ENCODE measurements at regions not wholly inside any gene's neighbourhood (a gene's known extent, or its start where the extent isn't known, plus 50 kb on each side); places are given as distances from the start of the nearest gene placed in this dataset.

DNA sequence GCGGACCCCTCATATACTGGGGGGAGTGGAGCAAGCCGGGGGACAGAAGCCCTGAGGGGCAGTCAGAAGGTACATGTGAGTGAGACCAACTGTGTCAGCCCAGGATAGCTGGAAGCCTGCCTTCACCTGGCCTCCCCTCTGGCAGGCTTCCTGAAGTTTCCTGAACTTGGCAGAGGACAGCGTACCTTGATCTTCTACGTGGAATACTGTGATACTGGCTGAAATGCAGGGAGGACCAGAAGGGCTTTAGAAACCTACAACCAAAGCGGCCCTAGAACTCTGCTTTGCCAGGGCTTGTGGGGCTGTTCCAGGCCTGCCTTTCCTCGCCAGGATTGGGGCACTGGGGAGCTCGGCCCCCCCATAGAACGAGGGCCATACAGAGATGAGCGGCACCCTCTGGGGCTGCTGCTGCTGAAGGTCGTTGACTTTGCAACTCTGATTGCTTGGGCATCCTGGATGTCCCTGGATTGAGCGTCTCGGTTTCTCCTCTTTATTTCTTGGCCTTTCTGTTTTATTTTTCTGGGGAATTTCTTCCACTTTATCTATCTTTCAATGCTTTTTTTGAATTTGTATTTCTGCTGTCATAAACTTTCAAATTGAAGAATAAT lies 66.5 kb downstream of the SLC25A47 start:
- Histone ChIP-seq H3K4me2 (ENCODE audit: insufficient read depth in 1 of 2, low read depth in 2 of 2, low read length in 2 of 2) (no peak overlapping the region), H3K9ac (replicated peaks in 1 of 4; ENCODE audit: extremely low read depth in 1 of 4, low read depth in 3 of 4, low read length in 3 of 4) (no peak overlapping the region), H4K5ac (ENCODE audit: insufficient read length, low read depth, low read length) (no peak overlapping the region), H3K4ac (replicated peaks; ENCODE audit: insufficient read length, low read depth, low read length) (no peak overlapping the region), H3K23ac (ENCODE audit: insufficient read length) (no peak overlapping the region), H3K14ac (ENCODE audit: insufficient read length) (no peak overlapping the region), H2BK15ac (ENCODE audit: low read length) (peak overlapping the region; percentile 33; the same call in 1 of the 2 replicates), H2BK20ac (ENCODE audit: low read length) (no peak overlapping the region), H4K8ac (ENCODE audit: extremely low read depth, insufficient read depth, low read length) (no peak overlapping the region), H3K56ac (replicated peaks; ENCODE audit: insufficient read length, low read depth, low read length) (no peak overlapping the region), H3K79me1 (ENCODE audit: low read depth, low read length) (peaks cover 3% of the 10 kb centered on the region; the same call in 1 of the 2 replicates), H3K4me1 (replicated peaks in 1 of 4; ENCODE audit: control insufficient read depth in 3 of 4, insufficient read depth in 4 of 4, low read length in 3 of 4) (peaks cover 0 to 5% (median 2%) of the 10 kb centered on the region in 4 experiments; a peak in 2 of 7 replicates), H3K9me3 (ENCODE audit: insufficient read depth in 2 of 2, low read depth in 1 of 2, low read length in 1 of 2) (no peaks in the 10 kb centered on the region), H3K36me3 (ENCODE audit: control insufficient read depth in 2 of 4, insufficient read depth in 4 of 4, low read length in 3 of 4) (no peaks in the 10 kb centered on the region), H2AK5ac (ENCODE audit: low read depth, low read length) (no peak overlapping the region), H4K91ac (replicated peaks; ENCODE audit: insufficient read length, low read length) (no peak overlapping the region), H2BK5ac (ENCODE audit: low read depth, low read length) (no peak overlapping the region), H3K79me2 (ENCODE audit: control insufficient read depth in 1 of 2, insufficient read depth in 2 of 2, low read length in 2 of 2) (peaks cover 0 to 6% of the 10 kb centered on the region in 2 experiments; a peak in 1 of 4 replicates), H3K18ac (ENCODE audit: extremely low read depth, low read length) (no peak overlapping the region), H3K27me3 (replicated peaks in 1 of 4; ENCODE audit: control insufficient read depth in 3 of 4, extremely low read depth in 1 of 4, insufficient read depth in 3 of 4, low read length in 3 of 4) (no peaks in the 10 kb centered on the region), H3K4me3 (ENCODE audit: extremely low read depth in 1 of 4, insufficient read depth in 2 of 4, low read depth in 3 of 4, low read length in 4 of 4) (no peak overlapping the region), H3K27ac (ENCODE audit: low read depth, low read length) (no peak overlapping the region), H2AFZ (ENCODE audit: low read length) (no peak overlapping the region), H3K23me2 (ENCODE audit: low read depth, low read length) (no peaks in the 10 kb centered on the region; the same call in 1 of the 2 replicates), H2BK120ac (replicated peaks; ENCODE audit: low read depth, low read length) (no peak overlapping the region), H4K20me1 (replicated peaks in 1 of 2; ENCODE audit: control insufficient read depth in 1 of 2, insufficient read depth in 2 of 2, low read length in 2 of 2) (no peaks in the 10 kb centered on the region), H2BK12ac (ENCODE audit: low read depth, low read length) (no peak overlapping the region)
- ChIA-PET POLR2A (ENCODE audit: partially characterized antibody) (interaction anchor here (0.9 kb wide), 1 partner anchor 18 kb away, joined by 3 read pairs; no protein-coding TSS in a partner anchor), CTCF (ENCODE audit: partially characterized antibody) (interaction anchor here (0.7 to 10.0 kb wide), 15 partner anchors 10 to 816 kb away, joined by 3 to 109 read pairs (median 4); no protein-coding TSS in a partner anchor)
- TF ChIP-seq E2F6 (IDR thresholded peaks at IDR 0.05) (no peak), BRCA1 (IDR thresholded peaks at IDR 0.05; ENCODE audit: low read depth, low read length) (no peak)
- WGBS, 2 experiments (ENCODE audit: extremely low coverage in 1 of 2, insufficient coverage in 1 of 2, insufficient read length in 1 of 2, insufficient replicate concordance in 2 of 2, low coverage in 1 of 2, low lambda C conversion rate in 2 of 2, missing lambda C conversion rate in 1 of 2) = 81% methylated on average over 12 of the region's 12 CpGs; no CpG with 5 or more reads in 1 of the 2 experiments
- DNase-seq (ENCODE audit: low read depth in 1 of 2, low spot score in 2 of 2) (no peak), FAIRE-seq (no peak)

Measured in H1 (cell line).